RWPE2 (cell line): ENCODE measurements at regions not wholly inside any gene's neighbourhood (a gene's known extent, or its start where the extent isn't known, plus 50 kb on each side); places are given as distances from the start of the nearest gene placed in this dataset.

Experiments
- ATAC-seq: fragments of 200-7000 bp; cut with Tn5 transposase; 3 replicates; pipeline ENCODE4 v1.9.1; 2021; ENCODE audit warnings: low read depth
- DNase-seq: peaks from one replicate; pipeline ENCODE4 v3.0.0-alpha.2; 2020; ENCODE audit warnings: low spot score
- H3K27ac ChIP-seq: fragments of 450-650 bp; 2 replicates; pipeline ENCODE4 v1.5.1; 2017; ENCODE audit warnings: mild to moderate bottlenecking; ENCODE audit not compliant: poor library complexity, severe bottlenecking
- H3K27me3 ChIP-seq: fragments of 250-450 bp; sonication (Bioruptor Pico); 2 replicates; pipeline ENCODE4 v1.5.1; 2021; ENCODE audit warnings: mild to moderate bottlenecking, moderate library complexity; ENCODE audit not compliant: insufficient read depth, poor library complexity, severe bottlenecking
- H3K36me3 ChIP-seq: fragments of 250-450 bp; sonication (Bioruptor Pico); 2 replicates; pipeline ENCODE4 v1.5.1; 2020; ENCODE audit warnings: low read depth, mild to moderate bottlenecking, moderate library complexity
- H3K4me1 ChIP-seq: fragments of 250-450 bp; sonication (Bioruptor Pico); 2 replicates; pipeline ENCODE4 v1.5.1; 2021; ENCODE audit warnings: mild to moderate bottlenecking, moderate library complexity; ENCODE audit not compliant: insufficient read depth, poor library complexity, severe bottlenecking
- H3K4me3 ChIP-seq: fragments of 250-450 bp; sonication (Bioruptor Pico); 2 replicates; pipeline ENCODE4 v1.5.1; 2021; ENCODE audit warnings: mild to moderate bottlenecking, moderate library complexity; ENCODE audit not compliant: severe bottlenecking
- H3K9me3 ChIP-seq: fragments of 250-450 bp; sonication (Bioruptor Pico); 2 replicates; pipeline ENCODE4 v1.5.1; 2021; ENCODE audit warnings: mild to moderate bottlenecking, moderate library complexity; ENCODE audit not compliant: severe bottlenecking
- TF ChIP-seq, protein P1 (sequence below): fragments of 450-650 bp; IDR thresholded peaks from one replicate; pipeline ENCODE4 v1.5.1; 2017; ENCODE audit warnings: mild to moderate bottlenecking, moderate library complexity; ENCODE audit not compliant: poor library complexity, severe bottlenecking

DNA sequence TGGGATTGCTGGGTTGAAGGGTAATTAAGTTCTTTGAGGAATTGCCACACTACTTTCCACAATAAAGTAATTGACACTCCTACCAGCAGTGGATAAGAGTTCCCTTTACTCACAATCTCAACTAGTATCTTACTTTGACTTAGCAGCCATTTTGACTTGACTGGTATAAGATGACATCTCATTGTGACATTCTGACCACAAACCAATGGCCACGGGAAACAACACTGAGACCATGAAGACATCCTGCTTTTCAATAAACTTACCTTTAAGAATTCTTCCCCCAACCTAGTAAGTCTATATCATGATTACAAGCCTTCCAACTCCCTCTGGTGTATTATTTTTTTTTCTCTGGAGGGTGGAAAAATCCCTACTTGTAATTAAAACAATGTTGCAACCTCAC, 66.9 kb upstream of the WDR1 start:
- no peaks in the 10 kb centered on the region for H3K36me3 ChIP-seq
- H3K27me3 ChIP-seq, result no peaks in the 10 kb centered on the region
- ATAC-seq (no peak), DNase-seq (no peak)
- H3K9me3 ChIP-seq, result no peaks in the 10 kb centered on the region
- H3K4me3 ChIP-seq, result no peak overlapping the region
- H3K27ac ChIP-seq, result no peak overlapping the region
- H3K4me1 ChIP-seq, result peaks cover 7% of the 10 kb centered on the region
- TF ChIP-seq, protein P1, sequence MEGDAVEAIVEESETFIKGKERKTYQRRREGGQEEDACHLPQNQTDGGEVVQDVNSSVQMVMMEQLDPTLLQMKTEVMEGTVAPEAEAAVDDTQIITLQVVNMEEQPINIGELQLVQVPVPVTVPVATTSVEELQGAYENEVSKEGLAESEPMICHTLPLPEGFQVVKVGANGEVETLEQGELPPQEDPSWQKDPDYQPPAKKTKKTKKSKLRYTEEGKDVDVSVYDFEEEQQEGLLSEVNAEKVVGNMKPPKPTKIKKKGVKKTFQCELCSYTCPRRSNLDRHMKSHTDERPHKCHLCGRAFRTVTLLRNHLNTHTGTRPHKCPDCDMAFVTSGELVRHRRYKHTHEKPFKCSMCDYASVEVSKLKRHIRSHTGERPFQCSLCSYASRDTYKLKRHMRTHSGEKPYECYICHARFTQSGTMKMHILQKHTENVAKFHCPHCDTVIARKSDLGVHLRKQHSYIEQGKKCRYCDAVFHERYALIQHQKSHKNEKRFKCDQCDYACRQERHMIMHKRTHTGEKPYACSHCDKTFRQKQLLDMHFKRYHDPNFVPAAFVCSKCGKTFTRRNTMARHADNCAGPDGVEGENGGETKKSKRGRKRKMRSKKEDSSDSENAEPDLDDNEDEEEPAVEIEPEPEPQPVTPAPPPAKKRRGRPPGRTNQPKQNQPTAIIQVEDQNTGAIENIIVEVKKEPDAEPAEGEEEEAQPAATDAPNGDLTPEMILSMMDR, result no peak

DNA sequence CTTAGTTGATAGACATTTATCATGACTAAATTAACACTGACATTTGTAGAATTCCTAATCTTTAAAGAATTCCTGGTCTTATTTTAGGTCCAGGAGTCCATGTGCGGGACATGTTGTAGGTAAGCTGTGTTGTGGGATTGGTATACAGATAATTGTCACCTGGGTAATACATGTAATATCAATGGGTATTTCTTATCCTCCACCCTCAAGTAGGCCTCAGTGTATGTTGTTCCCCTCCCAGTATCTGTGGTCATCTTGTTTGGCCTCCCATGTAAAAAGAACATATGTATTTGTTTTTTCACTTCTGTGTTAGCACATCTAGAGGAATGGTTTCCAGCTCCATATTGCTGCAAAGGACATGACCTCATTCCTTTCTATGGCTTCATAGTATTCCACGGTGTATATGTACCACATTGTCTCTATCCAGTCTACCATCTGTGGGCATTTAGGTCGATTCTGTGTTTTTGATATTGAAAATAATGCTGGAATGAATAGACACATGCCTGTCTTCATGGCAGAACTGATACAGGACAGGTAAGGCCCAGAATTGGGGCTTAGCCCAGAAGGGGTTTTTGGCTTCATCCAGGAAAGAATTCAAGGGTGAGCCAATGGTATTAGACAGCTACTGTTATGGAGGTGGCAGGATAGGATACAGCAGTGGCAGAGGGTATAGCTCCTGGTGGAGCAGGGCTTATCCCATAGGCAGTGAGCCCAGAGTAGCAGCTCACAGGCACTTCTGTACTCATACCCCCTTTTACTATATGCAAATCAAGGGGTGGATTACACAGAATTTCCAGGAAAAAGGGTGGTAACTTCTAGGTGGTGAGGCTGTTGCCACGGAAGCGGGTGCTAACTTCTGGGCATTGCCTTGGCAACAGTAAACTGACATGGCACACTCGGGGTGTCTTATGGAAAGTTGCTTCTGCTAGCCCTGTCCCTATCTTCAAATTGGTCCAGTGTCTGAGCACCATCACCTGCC, 66.1 kb upstream of the WDR1 start:
- Histone ChIP-seq H3K27ac (no peak overlapping the region), H3K4me3 (no peak overlapping the region), H3K27me3 (no peaks in the 10 kb centered on the region), H3K36me3 (no peaks in the 10 kb centered on the region), H3K9me3 (no peaks in the 10 kb centered on the region), H3K4me1 (peaks cover 7% of the 10 kb centered on the region)
- TF ChIP-seq, protein P1, result no peak
- DNase-seq (no peak), ATAC-seq (no peak)

DNA sequence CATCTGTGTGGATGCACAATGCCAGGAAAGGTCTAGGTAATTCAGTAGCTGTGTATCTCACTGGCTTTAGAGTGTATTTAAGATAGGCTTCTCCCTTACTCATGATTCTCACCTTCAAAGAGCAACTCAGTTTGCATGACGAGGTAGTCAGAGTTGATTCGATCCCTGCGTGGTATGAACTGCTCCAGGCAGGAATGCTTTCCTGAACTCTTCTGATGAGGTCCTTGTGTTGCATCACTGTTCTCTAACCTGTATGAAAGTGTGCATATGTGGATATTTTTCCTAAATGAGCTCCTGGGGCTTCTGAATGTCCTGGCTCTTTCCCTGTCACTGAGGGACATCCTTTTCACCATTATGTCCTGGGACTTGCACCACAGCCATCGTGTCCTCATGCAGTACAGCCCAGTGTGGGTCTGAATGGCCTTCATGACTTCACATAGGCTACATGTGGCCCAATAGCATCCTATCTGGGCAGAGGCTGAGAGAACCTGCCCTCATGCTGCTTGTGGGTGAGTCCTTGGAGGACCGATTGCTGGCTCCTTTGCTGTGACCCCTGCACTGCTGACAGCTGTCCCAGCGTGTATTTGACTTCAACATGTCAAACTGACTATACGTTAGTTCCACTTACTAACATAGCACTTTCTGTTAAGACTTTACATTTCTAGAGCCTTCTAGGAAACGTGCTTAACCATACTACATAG, 65.3 kb upstream of the WDR1 start:
- H3K4me3 ChIP-seq, result no peak overlapping the region
- TF ChIP-seq, protein P1, result no peak
- DNase-seq (no peak), ATAC-seq (peak; percentile 63; the same call in 2 of the 3 replicates)
- H3K27me3 ChIP-seq, result no peaks in the 10 kb centered on the region
- no peaks in the 10 kb centered on the region for H3K36me3 ChIP-seq
- H3K4me1 ChIP-seq, result peaks cover 7% of the 10 kb centered on the region
- H3K27ac ChIP-seq, result peak overlapping the region; percentile 42
- no peaks in the 10 kb centered on the region for H3K9me3 ChIP-seq

DNA sequence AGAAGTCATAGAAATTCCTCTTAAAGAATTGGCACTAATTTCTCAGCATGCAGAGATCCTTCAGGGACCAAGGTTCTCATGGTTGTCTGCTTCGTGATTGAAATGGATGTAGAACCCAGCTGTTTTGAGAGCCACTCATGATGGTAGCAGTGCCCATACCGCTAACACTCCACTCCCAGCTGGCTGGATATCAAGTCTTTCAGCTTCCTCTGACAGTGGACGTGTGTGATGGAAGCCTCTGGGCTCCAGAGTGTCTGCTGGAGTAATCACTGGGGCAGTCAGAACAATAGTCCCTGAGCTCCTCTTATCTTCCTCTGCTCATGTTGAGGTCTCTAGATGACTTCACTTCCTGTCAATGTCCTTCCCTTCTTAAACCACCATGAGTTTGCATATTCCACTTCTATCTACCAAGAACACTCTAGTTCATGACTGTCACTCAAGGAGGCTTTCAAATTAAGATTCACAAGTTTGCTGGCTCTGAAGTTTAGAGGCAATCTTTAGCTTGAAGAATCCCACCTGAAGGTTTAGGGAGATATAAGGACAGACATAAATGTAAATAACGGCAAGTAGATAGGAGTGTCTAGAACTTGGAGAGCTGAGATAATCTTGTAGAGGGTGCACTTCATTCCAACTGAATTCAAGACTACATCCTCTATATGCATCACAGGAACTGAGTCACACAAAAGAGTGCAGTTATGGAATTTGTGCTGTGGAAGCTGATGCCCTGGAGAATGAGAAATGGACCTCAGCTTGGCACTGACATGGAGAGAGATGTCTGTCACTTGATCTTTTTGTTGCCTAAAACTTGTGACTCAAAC, 64.5 kb upstream of the WDR1 start:
- Histone ChIP-seq H3K36me3 (no peaks in the 10 kb centered on the region), H3K27me3 (no peaks in the 10 kb centered on the region), H3K27ac (peak overlapping the region; percentile 42), H3K9me3 (no peaks in the 10 kb centered on the region), H3K4me1 (peaks cover 7% of the 10 kb centered on the region), H3K4me3 (no peak overlapping the region)
- DNase-seq (no peak), ATAC-seq (peak; percentile 79)
- TF ChIP-seq, protein P1, result no peak
